Common myeloid progenitor, CD34-positive (primary cell): ENCODE measurements at regions not wholly inside any gene's neighbourhood (a gene's known extent, or its start where the extent isn't known, plus 50 kb on each side); places are given as distances from the start of the nearest gene placed in this dataset.
"Not testable (repeated sequence)": the region's sequence is repeated elsewhere in the genome, so short reads cannot be mapped to it uniquely, and the experiment has no call there.

Experiments used
- CTCF ChIA-PET: fragments of 350-600 bp; sonication (Branson Sonifier 250); formaldehyde crosslinking; loops from one replicate; lab custom pipeline; 2021; ENCODE audit warnings: antibody characterized with exemption; lab: Charles Lee
- POLR2A ChIA-PET: fragments of 350-600 bp; sonication (Branson Sonifier 250); formaldehyde crosslinking; loops from one replicate; lab custom pipeline; 2021; ENCODE audit warnings: antibody characterized with exemption; lab: Charles Lee
- DNase-seq, 3 donors: peaks; one replicate each; pipeline versions ENCODE4 v3.0.0 to v3.0.0-alpha.2; 2013
- H3K27ac ChIP-seq, 2 experiments: 1 replicate in 1 of 2; 2 replicates in 1 of 2; pipeline ENCODE4 v1.7.0; 2013; ENCODE audit warnings: inconsistent platforms in 2 of 2, low read length in 2 of 2, mild to moderate bottlenecking in 2 of 2, low read depth in 1 of 2, moderate library complexity in 1 of 2; ENCODE audit not compliant: severe bottlenecking in 2 of 2, insufficient read depth in 1 of 2, poor library complexity in 1 of 2
- H3K27me3 ChIP-seq, 5 experiments: replicated peaks in 2 of 5; 1 replicate in 3 of 5; 2 replicates in 2 of 5; pipeline versions ENCODE4 v1.6.1 to v1.7.0; 2013; ENCODE audit warnings: low read length in 4 of 5, mild to moderate bottlenecking in 2 of 5, moderate library complexity in 2 of 5, inconsistent platforms in 1 of 5; ENCODE audit not compliant: insufficient read depth in 5 of 5, control insufficient read depth in 4 of 5
- H3K36me3 ChIP-seq, 4 experiments: 1 replicate in 2 of 4; 2 replicates in 2 of 4; pipeline versions ENCODE4 v1.6.1 to v1.7.0; 2013; ENCODE audit warnings: low read length in 3 of 4, control low read depth in 1 of 4, mild to moderate bottlenecking in 1 of 4; ENCODE audit not compliant: control insufficient read depth in 4 of 4, insufficient read depth in 4 of 4
- H3K4me1 ChIP-seq, 4 experiments: 1 replicate in 3 of 4; 2 replicates in 1 of 4; pipeline versions ENCODE4 v1.6.1 to v1.7.1; 2013; ENCODE audit warnings: low read length in 3 of 4, mild to moderate bottlenecking in 3 of 4, control low read depth in 1 of 4, inconsistent platforms in 1 of 4, moderate library complexity in 1 of 4; ENCODE audit not compliant: control insufficient read depth in 4 of 4, insufficient read depth in 4 of 4; ENCODE audit errors: control extremely low read depth in 1 of 4
- H3K4me3 ChIP-seq, 7 experiments: 1 replicate in 4 of 7; 2 replicates in 3 of 7; pipeline versions ENCODE4 v1.5.1 to v1.7.0; 2013; ENCODE audit warnings: mild to moderate bottlenecking in 7 of 7, low read length in 6 of 7, moderate library complexity in 6 of 7, inconsistent platforms in 2 of 7, low read depth in 2 of 7, control low read depth in 1 of 7; ENCODE audit not compliant: insufficient read depth in 4 of 7, control insufficient read depth in 1 of 7; ENCODE audit errors: extremely low read depth in 1 of 7
- H3K9me3 ChIP-seq, 5 experiments: 1 replicate in 4 of 5; 2 replicates in 1 of 5; pipeline versions ENCODE4 v1.6.1 to v1.7.1; 2013; ENCODE audit warnings: low read length in 4 of 5, mild to moderate bottlenecking in 2 of 5, inconsistent platforms in 1 of 5, low read depth in 1 of 5, moderate library complexity in 1 of 5; ENCODE audit not compliant: control insufficient read depth in 4 of 5, insufficient read depth in 2 of 5; ENCODE audit errors: control extremely low read depth in 1 of 5
- WGBS: methylation state at CpG from one replicate; pipeline ENCODE4 v1.1.5; 2013; ENCODE audit not compliant: insufficient coverage; 5-methylcytosine and 5-hydroxymethylcytosine counted together

- Histone ChIP-seq H3K9me3 (peaks cover 0 to 6% (median 0%) of the 10 kb centered on the region in 5 experiments), H3K4me3 (no peak overlapping the region), H3K27ac (no peak overlapping the region), H3K4me1 (no peaks in the 10 kb centered on the region), H3K36me3 (no peaks in the 10 kb centered on the region), H3K27me3 (no peaks in the 10 kb centered on the region)
- CTCF ChIA-PET, result no interaction called here
- POLR2A ChIA-PET, result no interaction called here
- WGBS, result 100% methylated on average over 3 of the region's 4 CpGs
- DNase-seq, result no peak
Measured at GRCh38 chr13:30061217-30061616, 210.8 kb upstream of the UBL3 start.

DNA sequence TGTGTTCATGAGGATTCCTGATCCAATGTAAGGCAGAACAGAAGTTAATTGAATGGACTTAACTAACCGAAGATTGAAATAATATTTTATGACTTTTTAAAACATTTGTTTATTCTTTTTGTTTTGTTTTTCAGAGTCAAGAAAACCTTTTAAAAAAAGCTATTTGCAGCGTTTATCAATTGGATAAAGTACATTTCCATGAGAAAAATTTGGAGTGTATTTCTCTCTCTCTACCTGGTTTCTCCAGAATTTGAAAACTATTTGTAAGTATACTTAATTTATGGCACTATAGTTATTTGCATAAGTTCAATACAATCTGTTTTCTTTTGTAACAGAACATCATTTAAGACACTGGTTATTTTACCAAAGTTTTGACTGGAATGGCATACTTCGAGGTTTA, 208.0 kb upstream of the UBL3 start:
- 83% methylated on average over 1 of the region's 3 CpGs for WGBS
- Histone ChIP-seq H3K27ac (no peak overlapping the region), H3K36me3 (no peaks in the 10 kb centered on the region), H3K27me3 (no peaks in the 10 kb centered on the region), H3K4me1 (no peaks in the 10 kb centered on the region), H3K4me3 (no peak overlapping the region), H3K9me3 (peaks cover 0 to 6% (median 0%) of the 10 kb centered on the region in 5 experiments)
- no peak for DNase-seq
- POLR2A ChIA-PET, result no interaction called here
- CTCF ChIA-PET, result no interaction called here

DNA sequence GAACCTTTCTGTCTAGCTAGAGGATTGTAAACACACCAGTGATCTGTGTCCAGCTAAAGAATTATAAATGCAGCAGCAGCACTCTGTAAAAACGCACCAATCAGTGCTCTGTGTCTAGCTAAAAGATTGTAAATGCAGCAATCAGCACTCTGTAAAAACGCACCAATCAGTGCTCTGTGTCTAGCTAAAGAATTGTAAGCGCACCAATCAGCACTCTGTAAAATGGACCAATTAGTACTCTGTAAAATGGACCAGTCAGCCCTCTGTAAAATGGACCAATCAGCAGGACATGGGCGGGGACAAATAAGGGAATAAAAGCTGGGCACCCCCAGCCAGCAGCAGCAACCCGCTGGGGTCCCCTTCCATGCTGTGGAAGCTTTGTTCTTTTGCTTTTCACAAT, 204.1 kb upstream of the UBL3 start:
- H3K9me3 ChIP-seq, H3K4me3 ChIP-seq, POLR2A ChIA-PET, H3K27ac ChIP-seq, H3K36me3 ChIP-seq, H3K27me3 ChIP-seq, DNase-seq: not testable (repeated sequence)
- H3K4me1 ChIP-seq, result peaks cover 0 to 23% (median 11%) of the 10 kb centered on the region in 4 experiments
- 89% methylated on average over 5 of the region's 5 CpGs for WGBS
- CTCF ChIA-PET, result interaction anchor here (0.9 to 1.1 kb wide), 3 partner anchors 13 to 283 kb away, joined by 3 to 4 read pairs (median 3); no protein-coding TSS in a partner anchor

DNA sequence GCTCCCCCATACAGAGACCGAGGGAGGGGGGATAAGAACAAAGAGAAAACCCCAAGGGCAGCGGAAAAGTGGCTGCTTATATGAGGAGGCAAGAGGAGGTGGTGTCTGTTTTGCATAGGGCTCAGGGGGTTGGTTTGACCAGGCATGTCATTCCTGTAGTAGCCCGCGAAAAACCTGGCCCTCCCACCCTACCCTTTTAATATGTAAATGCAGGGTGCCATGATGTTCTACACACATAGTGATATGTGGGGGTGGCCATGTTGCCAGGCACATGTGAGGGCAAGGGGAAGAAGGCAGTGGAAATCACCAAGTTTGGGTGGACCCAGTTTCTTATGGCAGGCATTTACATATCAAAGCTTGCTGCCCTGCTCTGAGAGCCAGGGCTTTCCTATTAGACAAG, 203.5 kb upstream of the UBL3 start:
- ChIA-PET POLR2A (no interaction called here), CTCF (interaction anchor here (0.9 to 1.1 kb wide), 3 partner anchors 14 to 283 kb away, joined by 3 to 4 read pairs (median 3); no protein-coding TSS in a partner anchor)
- no peak for DNase-seq
- Histone ChIP-seq H3K27ac (no peak overlapping the region), H3K4me3 (no peak overlapping the region), H3K9me3 (peaks cover 0 to 6% (median 0%) of the 10 kb centered on the region in 5 experiments), H3K4me1 (peaks cover 0 to 23% (median 11%) of the 10 kb centered on the region in 4 experiments), H3K27me3 (no peaks in the 10 kb centered on the region), H3K36me3 (no peaks in the 10 kb centered on the region)
- WGBS, result 80% methylated on average over 1 of the region's 4 CpGs

DNA sequence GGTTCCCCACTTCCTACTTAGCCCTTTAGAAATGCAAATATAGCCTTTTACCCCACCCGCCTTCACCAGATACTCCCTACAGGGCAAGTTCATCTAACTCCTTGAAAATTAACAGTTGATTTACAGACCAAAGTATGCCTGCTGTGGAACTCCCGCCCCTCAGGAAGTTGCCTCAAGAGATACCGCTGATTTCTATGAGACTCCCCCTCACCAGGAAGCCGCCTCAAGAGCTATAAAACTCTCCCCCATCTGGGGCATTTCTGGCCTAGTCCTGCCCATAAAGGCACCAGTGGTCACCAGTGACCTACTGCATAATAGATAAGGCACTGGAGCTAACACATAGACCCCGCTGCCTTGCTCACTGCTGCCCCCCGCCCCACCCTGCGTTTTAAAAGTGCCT, 201.7 kb upstream of the UBL3 start:
- ChIA-PET POLR2A (interaction anchor here (0.6 kb wide), 1 partner anchor 299 kb away, joined by 3 read pairs; no protein-coding TSS in a partner anchor), CTCF (interaction anchor here (1.2 kb wide), 1 partner anchor 9 kb away, joined by 3 read pairs; no protein-coding TSS in a partner anchor)
- Histone ChIP-seq H3K4me1 (peaks cover 0 to 34% (median 16%) of the 10 kb centered on the region in 4 experiments), H3K36me3 (no peaks in the 10 kb centered on the region), H3K4me3 (peak overlapping the region in 2 of 7 experiments; percentile 1 to 31), H3K27ac (peak overlapping the region in 1 of 2 experiments; percentile 50), H3K9me3 (no peaks in the 10 kb centered on the region), H3K27me3 (no peaks in the 10 kb centered on the region)
- DNase-seq, result peak; percentile 30 to 73 (median 61)
- 23% methylated on average over 7 of the region's 7 CpGs for WGBS

- no CpG with 5 or more reads among the region's 2 CpGs for WGBS
- H3K9me3 ChIP-seq, result no peaks in the 10 kb centered on the region
- POLR2A ChIA-PET, result interaction anchor here (0.6 kb wide), 1 partner anchor 299 kb away, joined by 3 read pairs; no protein-coding TSS in a partner anchor
- H3K27me3 ChIP-seq, result no peaks in the 10 kb centered on the region
- peak overlapping the region in 1 of 7 experiments; percentile 31 for H3K4me3 ChIP-seq
- peaks cover 0 to 34% (median 16%) of the 10 kb centered on the region in 4 experiments for H3K4me1 ChIP-seq
- CTCF ChIA-PET, result interaction anchor here (1.2 kb wide), 1 partner anchor 9 kb away, joined by 3 read pairs; no protein-coding TSS in a partner anchor
- no peak for DNase-seq
- no peak overlapping the region for H3K27ac ChIP-seq
- no peaks in the 10 kb centered on the region for H3K36me3 ChIP-seq
Measured at GRCh38 chr13:30051531-30052060, 201.2 kb upstream of the UBL3 start.

DNA sequence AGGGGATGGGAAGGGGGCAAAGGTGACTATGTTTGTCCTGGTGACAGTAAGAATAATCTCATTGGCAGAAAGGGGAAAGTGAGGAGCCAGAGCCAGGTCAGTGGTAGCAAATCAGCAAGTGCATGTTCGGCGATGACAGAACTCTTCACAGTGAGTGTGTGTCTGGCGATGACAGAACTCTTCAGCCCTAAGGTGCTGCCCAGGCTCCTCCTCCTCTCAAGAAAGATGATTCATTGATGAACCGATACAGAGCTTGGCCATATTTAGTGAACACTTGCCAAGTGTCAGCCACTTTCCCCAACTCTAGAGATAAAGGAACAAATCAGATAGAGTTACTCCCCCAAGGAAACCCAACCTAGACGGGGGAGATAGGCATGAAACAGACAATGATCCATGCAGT, 199.3 kb upstream of the UBL3 start:
- Histone ChIP-seq H3K27ac (no peak overlapping the region), H3K27me3 (no peaks in the 10 kb centered on the region), H3K9me3 (no peaks in the 10 kb centered on the region), H3K4me1 (peaks cover 0 to 34% (median 16%) of the 10 kb centered on the region in 4 experiments), H3K36me3 (no peaks in the 10 kb centered on the region), H3K4me3 (no peak overlapping the region)
- WGBS, result 96% methylated on average over 3 of the region's 5 CpGs
- CTCF ChIA-PET, result no interaction called here
- POLR2A ChIA-PET, result no interaction called here
- DNase-seq, result no peak
